Neural progenitor cell (in vitro differentiated cells): ENCODE measurements at regions not wholly inside any gene's neighbourhood (a gene's known extent, or its start where the extent isn't known, plus 50 kb on each side); places are given as distances from the start of the nearest gene placed in this dataset.

Experiments used
- EZH2 ChIP-seq: fragments of 200-600 bp; sonication (generic); IDR thresholded peaks from 2 replicates; pipeline ENCODE4 v1.6.1; 2017; ENCODE audit warnings: antibody characterized with exemption, mild to moderate bottlenecking, moderate library complexity
- EZH2phosphoT487 ChIP-seq: fragments of 200-600 bp; sonication (generic); IDR thresholded peaks from 2 replicates; pipeline ENCODE4 v1.6.1; 2017; ENCODE audit warnings: antibody characterized with exemption
- TF ChIP-seq, protein P1 (sequence below): fragments of 200-600 bp; sonication (generic); IDR thresholded peaks from 2 replicates; pipeline ENCODE4 v1.5.1; 2017; ENCODE audit warnings: antibody characterized with exemption, mild to moderate bottlenecking

GRCh38 chr14:105878554-105878953 lies 352.2 kb downstream of the TMEM121 start:
- no peak for TF ChIP-seq EZH2
- TF ChIP-seq, protein P1, sequence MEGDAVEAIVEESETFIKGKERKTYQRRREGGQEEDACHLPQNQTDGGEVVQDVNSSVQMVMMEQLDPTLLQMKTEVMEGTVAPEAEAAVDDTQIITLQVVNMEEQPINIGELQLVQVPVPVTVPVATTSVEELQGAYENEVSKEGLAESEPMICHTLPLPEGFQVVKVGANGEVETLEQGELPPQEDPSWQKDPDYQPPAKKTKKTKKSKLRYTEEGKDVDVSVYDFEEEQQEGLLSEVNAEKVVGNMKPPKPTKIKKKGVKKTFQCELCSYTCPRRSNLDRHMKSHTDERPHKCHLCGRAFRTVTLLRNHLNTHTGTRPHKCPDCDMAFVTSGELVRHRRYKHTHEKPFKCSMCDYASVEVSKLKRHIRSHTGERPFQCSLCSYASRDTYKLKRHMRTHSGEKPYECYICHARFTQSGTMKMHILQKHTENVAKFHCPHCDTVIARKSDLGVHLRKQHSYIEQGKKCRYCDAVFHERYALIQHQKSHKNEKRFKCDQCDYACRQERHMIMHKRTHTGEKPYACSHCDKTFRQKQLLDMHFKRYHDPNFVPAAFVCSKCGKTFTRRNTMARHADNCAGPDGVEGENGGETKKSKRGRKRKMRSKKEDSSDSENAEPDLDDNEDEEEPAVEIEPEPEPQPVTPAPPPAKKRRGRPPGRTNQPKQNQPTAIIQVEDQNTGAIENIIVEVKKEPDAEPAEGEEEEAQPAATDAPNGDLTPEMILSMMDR = no peak
- no peak for TF ChIP-seq EZH2phosphoT487
